GM12891 (cell line): ENCODE measurements at regions not wholly inside any gene's neighbourhood (a gene's known extent, or its start where the extent isn't known, plus 50 kb on each side); places are given as distances from the start of the nearest gene placed in this dataset.

Experiments used
- POLR2A ChIP-seq: IDR thresholded peaks from 2 replicates; pipeline ENCODE4 v1.6.1; 2011; ENCODE audit warnings: low read depth, low read length, control low read depth
- POLR2AphosphoS5 ChIP-seq: IDR thresholded peaks from 2 replicates; pipeline ENCODE4 v1.6.1; 2011; ENCODE audit warnings: low read depth, low read length, control low read depth
- TAF1 ChIP-seq: IDR thresholded peaks from 2 replicates; pipeline ENCODE4 v1.6.1; 2011; ENCODE audit warnings: low read depth, low read length, control low read depth

- TF ChIP-seq POLR2A = no peak
- no peak for TF ChIP-seq POLR2AphosphoS5
- TF ChIP-seq TAF1 = no peak
These were observed 937.5 kb downstream of the GATA3 start for GRCh38 chr10:8992009-8992408.
